Motor neuron (in vitro differentiated cells): ENCODE measurements at regions not wholly inside any gene's neighbourhood (a gene's known extent, or its start where the extent isn't known, plus 50 kb on each side); places are given as distances from the start of the nearest gene placed in this dataset.

Experiments used
- ATAC-seq, 8 experiments: fragments of 200-7000 bp; cut with Tn5 transposase; replicated peaks in 6 of 8; 2 replicates each; pipeline ENCODE4 v1.8.0; 2021; ENCODE audit warnings: mild to moderate bottlenecking in 8 of 8, moderate library complexity in 8 of 8
- H3K27ac ChIP-seq, 2 donors: fragments of 250-450 bp; sonication (Bioruptor Pico); 2 replicates each; pipeline ENCODE4 v1.9.0; 2021; ENCODE audit warnings: antibody characterized with exemption in 2 of 2, mild to moderate bottlenecking in 2 of 2, moderate library complexity in 1 of 2
- H3K4me1 ChIP-seq, 2 donors: fragments of 250-450 bp; sonication (Bioruptor Pico); replicated peaks in 1 of 2; 2 replicates each; pipeline ENCODE4 v1.6.1; 2021; ENCODE audit warnings: antibody characterized with exemption in 2 of 2, mild to moderate bottlenecking in 2 of 2, moderate library complexity in 1 of 2
- H3K4me3 ChIP-seq, 5 donors: fragments of 250-450 bp; sonication (Bioruptor Pico); 2 replicates each; pipeline ENCODE4 v1.9.0; 2021; ENCODE audit warnings: antibody characterized with exemption in 5 of 5, mild to moderate bottlenecking in 5 of 5, moderate library complexity in 4 of 5
- WGBS, 10 experiments: fragments of 450-650 bp; shearing (Covaris generic); methylation state at CpG; one replicate each; pipeline ENCODE4 v1.0.0; 2022; 5-methylcytosine and 5-hydroxymethylcytosine counted together
- in situ Hi-C, 9 experiments: fragments of 400-800 bp; cut with MboI; loops; one replicate each; pipeline ENCODE4 v1.15.0; 2021; ENCODE audit warnings: low sequenced_read_pairs in 9 of 9, low pct_unique_long_range_greater_than_20kb in 2 of 9; ENCODE audit not compliant: unreplicated experiment in 9 of 9

DNA sequence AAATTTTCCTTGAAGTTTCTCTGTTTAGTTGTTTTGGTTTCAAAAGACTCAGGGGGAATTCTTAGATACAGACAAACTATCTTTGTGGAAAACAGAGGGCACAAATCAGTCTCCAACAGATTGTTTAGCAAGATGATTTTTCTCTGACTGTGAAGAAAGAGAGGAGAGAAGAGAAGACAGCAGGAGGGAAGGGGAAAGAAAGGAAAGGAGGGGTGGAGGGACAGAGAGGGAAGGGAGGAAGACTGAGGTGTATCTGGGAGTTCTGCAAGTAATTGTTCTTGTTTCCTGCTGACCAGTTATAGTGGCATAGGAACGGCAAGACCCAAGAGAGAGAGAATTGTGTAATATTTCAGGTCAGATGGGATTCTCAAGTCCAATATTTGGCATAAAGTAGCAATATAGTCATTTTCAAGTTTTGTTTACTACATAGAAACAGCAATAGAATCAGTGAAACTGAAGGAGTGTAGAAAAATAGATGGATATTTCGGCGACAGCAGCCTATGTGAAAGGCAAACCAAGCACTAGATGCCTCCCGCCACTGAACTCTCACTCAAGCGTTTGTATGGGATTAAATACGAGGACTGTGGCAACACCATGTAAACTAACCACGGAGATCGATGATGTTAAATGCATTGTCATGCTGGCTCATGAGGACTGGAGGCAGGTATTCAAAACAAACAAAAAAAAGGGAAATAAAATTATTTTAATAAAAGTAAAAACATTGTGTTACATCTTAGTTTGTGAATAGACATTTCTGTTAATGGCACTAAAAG, 342.5 kb downstream of the SLC16A7 start:
- in situ Hi-C loops: no loop called here
- H3K4me1 ChIP-seq: no peaks in the 10 kb centered on the region
- 60 to 92% (median 82%) methylated on average over 2 to 8 of the region's 8 CpGs for WGBS, 10 experiments
- H3K4me3 ChIP-seq: no peak overlapping the region
- ATAC-seq: no peak
- H3K27ac ChIP-seq: no peak overlapping the region

DNA sequence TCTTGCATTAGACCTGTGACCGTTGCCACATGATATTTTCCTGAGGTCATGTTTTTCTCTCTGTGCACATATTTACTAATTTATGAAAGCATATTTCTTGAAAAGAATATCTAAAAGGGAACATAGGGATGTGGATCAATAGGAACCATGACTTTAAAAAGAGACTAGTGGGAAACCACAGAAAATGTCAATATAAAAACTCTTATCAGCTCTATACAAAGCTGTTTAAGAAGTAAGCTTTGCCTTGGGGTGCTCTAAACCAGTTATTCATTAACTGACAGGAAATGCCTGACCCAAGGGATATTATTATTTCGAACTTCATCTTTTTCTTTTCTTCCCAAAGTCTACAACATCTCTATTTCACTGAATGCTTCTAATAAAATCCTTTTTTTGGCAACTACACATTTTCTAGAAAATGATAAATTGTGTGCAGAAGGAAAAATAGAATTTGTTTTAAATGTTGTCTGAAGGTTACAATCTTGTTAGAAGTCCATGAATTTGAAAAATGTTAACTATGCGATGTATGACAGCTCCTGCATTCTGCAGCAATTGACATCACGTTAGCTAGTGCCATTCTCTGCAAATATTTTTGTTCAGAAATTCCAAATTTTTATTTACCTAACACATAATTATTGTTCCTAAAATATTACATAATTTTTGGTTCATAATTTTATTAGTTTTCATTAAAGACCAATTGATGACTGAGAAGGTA, 345.0 kb downstream of the SLC16A7 start:
- Histone ChIP-seq H3K4me3 (no peak overlapping the region), H3K27ac (no peak overlapping the region), H3K4me1 (no peaks in the 10 kb centered on the region)
- no peak for ATAC-seq
- 44 to 86% (median 65%) methylated on average over 3 to 4 of the region's 4 CpGs for WGBS, 10 experiments
- in situ Hi-C loops: no loop called here

DNA sequence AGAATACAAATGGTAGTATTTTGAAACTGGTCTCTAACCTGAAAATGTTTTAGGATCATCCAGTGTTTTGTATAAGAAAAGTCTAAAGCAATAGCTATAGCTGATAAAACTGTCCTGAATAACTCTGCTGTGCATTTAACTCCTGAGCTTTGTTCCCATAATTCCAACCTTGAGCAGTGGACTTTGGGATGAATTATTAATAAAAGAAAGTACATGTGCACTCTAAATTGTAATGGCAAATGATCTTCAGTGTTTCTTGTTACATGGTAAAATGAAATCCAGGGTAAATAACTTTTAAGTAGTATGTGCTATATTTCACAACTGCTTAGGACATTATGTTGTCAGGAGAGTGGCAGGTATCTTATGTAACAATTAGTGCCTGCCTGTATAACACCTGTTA, 345.6 kb downstream of the SLC16A7 start:
- H3K4me1 ChIP-seq: no peaks in the 10 kb centered on the region
- H3K27ac ChIP-seq: no peak overlapping the region
- no peak overlapping the region for H3K4me3 ChIP-seq
- in situ Hi-C loops: no loop called here
- ATAC-seq: no peak

DNA sequence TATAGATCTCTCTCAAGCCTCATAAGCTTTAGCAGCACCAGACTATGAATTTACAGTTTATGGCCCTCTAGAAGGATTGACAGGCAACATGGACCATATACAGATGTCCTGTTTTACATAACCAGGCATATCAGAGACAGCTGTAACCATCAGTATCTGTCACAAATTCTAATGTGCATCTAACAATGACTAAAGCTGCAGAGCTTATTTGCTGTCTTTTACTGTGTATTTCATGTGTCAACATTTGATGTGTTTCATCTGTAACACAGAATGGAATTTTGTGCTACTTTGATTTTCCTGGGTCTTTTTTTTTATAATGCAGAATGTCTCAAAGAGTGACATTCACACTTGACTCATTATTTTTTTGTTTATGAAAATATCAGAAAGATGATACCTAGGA, 348.3 kb downstream of the SLC16A7 start:
- in situ Hi-C loops: no loop called here
- no peaks in the 10 kb centered on the region for H3K4me1 ChIP-seq
- ATAC-seq: no peak
- H3K27ac ChIP-seq: no peak overlapping the region
- H3K4me3 ChIP-seq: no peak overlapping the region

- no peak overlapping the region for H3K4me3 ChIP-seq
- no peak overlapping the region for H3K27ac ChIP-seq
- ATAC-seq: no peak
- H3K4me1 ChIP-seq: no peaks in the 10 kb centered on the region
- 50 to 100% (median 60%) methylated on average over 1 to 2 of the region's 2 CpGs; no CpG with 5 or more reads in 1 of the 10 experiments for WGBS, 10 experiments
- in situ Hi-C loops: no loop called here
Measured at GRCh38 chr12:59946635-59947034, 350.8 kb downstream of the SLC16A7 start.

GRCh38 chr12:59963546-59963945, 367.7 kb downstream of the SLC16A7 start:
- ATAC-seq: no peak
- no peak overlapping the region for H3K4me3 ChIP-seq
- WGBS, 10 experiments: 71 to 100% (median 88%) methylated on average over 1 of the region's 1 CpG; no CpG with 5 or more reads in 2 of the 10 experiments
- in situ Hi-C loops: no loop called here
- no peak overlapping the region for H3K27ac ChIP-seq
- no peaks in the 10 kb centered on the region for H3K4me1 ChIP-seq

DNA sequence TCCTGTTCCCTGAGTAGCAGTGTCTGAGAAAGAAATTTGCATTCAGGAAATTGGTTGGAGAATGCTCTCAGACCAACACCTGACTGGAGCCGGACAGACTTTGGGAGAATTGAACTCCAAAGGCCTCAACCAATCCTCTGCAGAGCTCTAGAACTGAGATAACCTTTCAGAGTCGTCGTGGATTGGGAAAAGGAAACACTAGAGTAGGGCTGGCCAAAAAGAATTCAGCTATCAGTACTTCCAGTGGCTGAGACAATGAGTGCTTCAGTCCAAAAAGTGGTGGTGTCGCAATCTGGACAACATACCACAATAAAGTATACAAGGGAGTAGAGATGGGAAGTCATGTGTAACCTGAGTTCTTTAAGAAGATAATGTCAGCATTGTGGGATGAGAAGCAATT, 377.1 kb downstream of the SLC16A7 start:
- no peak overlapping the region for H3K4me3 ChIP-seq
- 74 to 100% (median 100%) methylated on average over 1 to 3 of the region's 4 CpGs; no CpG with 5 or more reads in 3 of the 10 experiments for WGBS, 10 experiments
- in situ Hi-C loops: no loop called here
- peak in 2 of 8 experiments; percentile 44 to 57 for ATAC-seq
- H3K4me1 ChIP-seq: no peaks in the 10 kb centered on the region
- H3K27ac ChIP-seq: no peak overlapping the region

- in situ Hi-C loops: no loop called here
- peak in 3 of 8 experiments; percentile 59 to 94 (median 91) for ATAC-seq
- 0 to 90% (median 70%) methylated on average over 1 to 2 of the region's 2 CpGs; no CpG with 5 or more reads in 1 of the 10 experiments for WGBS, 10 experiments
- no peak overlapping the region for H3K27ac ChIP-seq
- no peaks in the 10 kb centered on the region for H3K4me1 ChIP-seq
- no peak overlapping the region for H3K4me3 ChIP-seq
Measured at GRCh38 chr12:59973515-59973914, 377.7 kb downstream of the SLC16A7 start.

DNA sequence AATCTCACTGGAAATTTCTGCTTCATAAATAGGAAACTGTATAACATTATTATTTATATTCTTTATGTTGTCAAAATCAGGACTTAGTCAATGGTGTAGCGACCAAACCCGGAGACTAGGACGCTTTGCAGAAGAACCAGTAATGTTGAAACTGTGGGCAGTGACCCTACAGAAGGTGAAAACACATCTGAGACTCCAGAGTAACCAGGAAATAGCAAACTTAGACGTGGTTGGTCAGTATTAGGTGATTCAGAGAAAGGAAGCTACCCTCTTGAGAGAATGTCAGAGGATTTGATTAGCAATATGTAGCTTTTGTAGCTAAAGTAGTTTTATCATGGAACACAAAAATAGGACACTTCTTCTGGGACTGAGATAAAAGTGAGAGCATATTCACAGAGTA, 381.9 kb downstream of the SLC16A7 start:
- no peak for ATAC-seq
- Histone ChIP-seq H3K4me3 (no peak overlapping the region), H3K4me1 (no peaks in the 10 kb centered on the region), H3K27ac (no peak overlapping the region)
- in situ Hi-C loops: no loop called here
- 35 to 100% (median 61%) methylated on average over 2 to 4 of the region's 4 CpGs; no CpG with 5 or more reads in 1 of the 10 experiments for WGBS, 10 experiments

DNA sequence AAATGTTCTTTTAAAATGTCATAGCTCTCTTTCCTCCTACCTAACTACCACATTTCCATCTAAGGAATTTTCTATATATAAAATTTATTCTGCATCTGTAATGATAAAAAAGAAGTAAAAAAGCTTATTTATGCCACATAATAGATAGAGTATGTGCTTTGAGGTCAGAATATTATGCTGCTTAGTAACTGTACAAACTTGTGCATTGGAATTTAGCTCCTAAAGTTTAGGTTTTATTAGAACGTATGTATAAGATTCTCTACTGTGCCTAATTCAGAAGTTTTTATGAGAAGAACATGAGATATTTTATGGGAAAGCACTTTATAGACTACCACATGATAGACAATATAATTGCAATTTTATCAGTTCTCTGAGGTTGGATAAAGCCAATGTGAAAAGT, 384.6 kb downstream of the SLC16A7 start:
- H3K4me1 ChIP-seq: no peaks in the 10 kb centered on the region
- no peak overlapping the region for H3K4me3 ChIP-seq
- 82 to 100% (median 93%) methylated on average over 1 of the region's 1 CpG; no CpG with 5 or more reads in 2 of the 10 experiments for WGBS, 10 experiments
- in situ Hi-C loops: no loop called here
- no peak for ATAC-seq
- no peak overlapping the region for H3K27ac ChIP-seq

DNA sequence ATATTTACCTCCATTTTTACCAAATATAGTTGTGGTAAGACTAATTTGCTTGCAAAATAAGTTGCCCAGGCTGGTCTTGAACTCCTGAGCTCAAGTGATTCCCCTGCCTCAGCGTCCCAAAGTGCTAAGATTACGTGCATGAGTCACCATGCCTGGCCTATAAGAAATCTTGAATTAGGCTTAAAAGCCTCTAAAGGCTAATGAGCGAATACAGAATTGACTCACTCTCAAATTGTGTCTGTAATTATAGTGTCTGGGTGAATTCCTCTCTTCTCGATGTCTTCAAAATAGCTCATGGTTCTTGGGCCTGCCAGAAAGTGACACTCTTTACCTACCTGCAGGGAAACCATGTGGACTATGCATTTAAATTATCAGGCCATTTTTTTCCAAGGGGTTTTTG, 403.5 kb downstream of the SLC16A7 start:
- no peak for ATAC-seq
- H3K27ac ChIP-seq: no peak overlapping the region
- in situ Hi-C loops: no loop called here
- H3K4me1 ChIP-seq: no peaks in the 10 kb centered on the region
- 50 to 90% (median 80%) methylated on average over 2 to 4 of the region's 4 CpGs; no CpG with 5 or more reads in 1 of the 10 experiments for WGBS, 10 experiments
- no peak overlapping the region for H3K4me3 ChIP-seq

DNA sequence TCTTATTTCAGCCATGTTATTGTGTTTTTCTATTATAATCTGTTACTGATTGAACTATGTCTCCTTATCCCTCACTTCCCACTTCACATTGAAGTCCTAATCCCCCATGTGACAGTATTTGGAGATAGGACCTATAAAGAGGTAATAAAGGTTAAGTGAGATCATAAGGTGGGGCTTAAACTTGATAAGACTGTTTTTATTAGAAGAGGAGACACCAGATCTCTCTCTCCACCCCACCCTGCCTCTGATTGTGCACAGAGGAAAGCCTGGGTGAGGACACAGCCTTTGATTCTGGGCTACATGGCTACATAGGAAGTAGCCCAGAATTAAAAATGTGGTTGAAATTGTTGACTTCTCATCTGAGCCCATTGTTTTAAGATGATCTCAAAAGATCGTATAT, 414.7 kb downstream of the SLC16A7 start:
- Histone ChIP-seq H3K4me3 (no peak overlapping the region), H3K27ac (no peak overlapping the region), H3K4me1 (no peaks in the 10 kb centered on the region)
- WGBS, 10 experiments: 44 to 100% (median 83%) methylated on average over 1 of the region's 1 CpG; no CpG with 5 or more reads in 3 of the 10 experiments
- no peak for ATAC-seq
- in situ Hi-C loops: no loop called here

DNA sequence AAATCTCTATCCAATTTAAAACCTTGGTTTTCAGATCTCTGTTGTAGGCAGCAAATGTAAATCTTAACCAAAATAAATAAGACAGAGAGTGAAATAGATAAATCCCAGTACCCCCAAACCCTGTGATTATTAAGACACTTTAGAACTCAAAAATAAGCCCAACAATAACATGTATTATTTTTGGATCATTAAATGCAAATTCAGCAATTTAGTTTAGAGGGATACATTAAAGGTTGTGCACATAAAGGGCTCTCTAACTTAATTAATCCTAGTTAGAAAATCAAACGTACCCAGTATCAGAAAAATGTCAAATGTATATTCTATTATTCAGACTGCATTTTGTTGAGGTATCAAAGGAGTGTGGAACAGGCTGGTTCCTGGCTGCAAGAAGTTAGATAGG, 416.8 kb downstream of the SLC16A7 start:
- no peak overlapping the region for H3K4me3 ChIP-seq
- ATAC-seq: no peak
- in situ Hi-C loops: no loop called here
- no peak overlapping the region for H3K27ac ChIP-seq
- no peaks in the 10 kb centered on the region for H3K4me1 ChIP-seq
- 17 to 67% (median 48%) methylated on average over 1 of the region's 1 CpG; no CpG with 5 or more reads in 2 of the 10 experiments for WGBS, 10 experiments

- H3K4me3 ChIP-seq: no peak overlapping the region
- ATAC-seq: no peak
- H3K4me1 ChIP-seq: no peaks in the 10 kb centered on the region
- H3K27ac ChIP-seq: no peak overlapping the region
- in situ Hi-C loops: no loop called here
Measured at GRCh38 chr12:60014436-60014835, 418.6 kb downstream of the SLC16A7 start.
